Neural cell (in vitro differentiated cells): ENCODE measurements at regions not wholly inside any gene's neighbourhood (a gene's known extent, or its start where the extent isn't known, plus 50 kb on each side); places are given as distances from the start of the nearest gene placed in this dataset.

Experiments used
- CTCF ChIP-seq: fragments of 450-650 bp; IDR thresholded peaks from 2 replicates; pipeline ENCODE4 v1.5.1; 2014; ENCODE audit warnings: antibody characterized with exemption, mild to moderate bottlenecking, moderate library complexity; ENCODE audit not compliant: poor library complexity, severe bottlenecking
- EP300 ChIP-seq: fragments of 450-650 bp; conservative IDR thresholded peaks from 2 replicates; pipeline ENCODE4 v1.6.1; 2014; ENCODE audit warnings: antibody characterized with exemption, mild to moderate bottlenecking, moderate library complexity; ENCODE audit not compliant: poor library complexity, severe bottlenecking

GRCh38 chr13:100789025-100789424 is 114.4 kb upstream of the TMTC4 start:
- no peak for TF ChIP-seq EP300
- TF ChIP-seq CTCF = no peak
